ENCODE measurements at regions not wholly inside any gene's neighbourhood (a gene's known extent, or its start where the extent isn't known, plus 50 kb on each side); places are given as distances from the start of the nearest gene placed in this dataset.

DNA sequence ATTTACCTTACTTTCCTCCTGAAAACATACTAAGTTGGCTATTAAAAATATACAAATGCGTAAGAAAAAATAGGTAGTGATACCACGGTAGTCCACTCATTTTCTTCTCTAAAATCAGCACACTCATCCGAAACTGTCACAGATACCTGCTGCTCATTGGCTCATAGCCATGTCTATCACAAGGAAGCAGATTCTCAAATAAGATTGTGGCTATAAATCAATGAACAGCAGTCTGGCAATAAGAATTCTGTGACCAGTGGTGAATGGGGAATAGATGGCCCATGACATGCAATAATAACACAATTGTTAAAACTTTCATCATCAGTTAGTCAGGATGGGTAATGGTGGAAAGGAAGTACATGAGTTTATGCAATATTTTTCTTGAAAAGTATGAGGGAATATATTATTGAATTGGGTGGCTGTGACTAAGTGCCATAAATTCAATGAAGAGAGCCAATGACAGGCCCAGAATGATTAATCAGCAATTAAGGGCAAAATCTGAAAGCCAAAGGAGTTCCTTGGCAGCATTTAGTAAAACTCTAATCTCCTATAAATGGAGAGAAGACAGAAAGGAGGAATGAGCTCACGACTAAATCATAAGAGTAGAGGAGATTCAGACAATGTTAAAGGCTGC lies 202.3 kb upstream of the NEIL3 start:
- DNase-seq (ENCODE audit: low read depth in 1 of 2, low spot score in 1 of 2) = no peak
- in situ Hi-C loops (cut with HindIII; ENCODE audit: low pct_unique_long_range_greater_than_20kb, low sequenced_read_pairs) = no loop called here
- no peak for TF ChIP-seq JUND (IDR thresholded peaks at IDR 0.05; ENCODE audit: low read depth)

DNA sequence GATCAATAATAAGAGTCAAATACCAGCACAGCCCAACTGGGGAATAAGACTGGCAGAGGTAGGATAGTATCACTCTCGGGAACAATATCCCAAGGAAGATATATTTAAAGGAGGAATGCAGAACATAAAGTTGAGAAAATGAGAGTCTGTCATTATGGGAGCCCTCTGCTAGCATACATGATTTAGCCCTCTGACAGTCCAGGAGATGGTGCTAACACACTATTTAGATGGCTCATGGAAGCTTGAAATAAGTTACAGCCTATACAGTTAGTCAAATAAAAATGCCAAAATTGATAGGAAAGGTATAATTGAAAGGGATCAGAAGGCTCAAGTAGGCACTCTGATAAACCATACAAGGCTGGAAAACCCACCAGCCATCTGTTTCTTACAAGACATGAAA lies 201.0 kb upstream of the NEIL3 start:
- peak; percentile 1 to 31 for DNase-seq (ENCODE audit: low read depth in 1 of 2, low spot score in 1 of 2)

DNA sequence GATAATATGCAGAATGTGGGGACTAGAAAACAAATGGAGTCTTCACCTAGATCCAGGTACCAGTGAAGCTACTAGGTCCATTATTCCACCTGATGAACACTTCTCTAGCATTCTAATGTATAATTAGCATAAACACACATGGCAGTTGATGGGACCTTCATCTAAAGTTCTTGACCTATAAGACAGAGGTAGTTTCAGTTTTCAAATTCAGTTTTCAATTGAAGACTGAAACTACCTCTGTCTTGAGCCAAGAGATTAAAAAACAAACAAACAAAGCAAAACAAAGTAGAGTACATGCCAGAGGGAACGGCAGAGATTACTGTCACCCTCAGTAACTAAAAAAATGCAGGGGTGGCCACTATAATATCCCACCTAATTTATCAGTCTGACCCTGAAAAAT lies 199.9 kb upstream of the NEIL3 start:
- in situ Hi-C loops (cut with HindIII; ENCODE audit: low pct_unique_long_range_greater_than_20kb, low sequenced_read_pairs) = no loop called here
- TF ChIP-seq JUND (IDR thresholded peaks at IDR 0.05; ENCODE audit: low read depth) = no peak
- no peak for DNase-seq (ENCODE audit: low read depth in 1 of 2, low spot score in 1 of 2)

More for the DNA sequence above, 201.0 kb upstream of the NEIL3 start:
- TF ChIP-seq JUND (IDR thresholded peaks at IDR 0.05; ENCODE audit: low read depth) = no peak
- in situ Hi-C loops (cut with HindIII; ENCODE audit: low pct_unique_long_range_greater_than_20kb, low sequenced_read_pairs) = no loop called here

DNA sequence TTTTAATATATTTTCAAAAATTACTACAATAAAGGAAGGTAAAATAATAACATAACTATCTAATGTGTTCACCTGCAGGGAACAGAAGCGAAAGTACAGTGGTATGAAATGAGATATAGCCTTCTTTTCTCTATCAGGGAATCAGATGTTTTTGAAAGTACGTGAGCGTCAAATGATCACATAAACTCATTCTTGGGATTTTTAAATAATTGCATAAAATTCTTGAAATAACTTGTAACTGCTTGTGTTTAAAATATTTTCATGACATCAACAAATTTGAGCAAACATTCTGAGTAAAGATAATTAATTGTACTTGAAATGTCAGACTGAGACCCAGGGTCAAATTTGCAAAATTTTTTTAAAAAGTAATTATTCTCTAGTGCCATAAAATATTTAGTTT lies 193.5 kb upstream of the NEIL3 start:
- DNase-seq (ENCODE audit: low read depth in 1 of 2, low spot score in 1 of 2) = no peak
- TF ChIP-seq JUND (IDR thresholded peaks at IDR 0.05; ENCODE audit: low read depth) = no peak
- in situ Hi-C loops (cut with HindIII; ENCODE audit: low pct_unique_long_range_greater_than_20kb, low sequenced_read_pairs) = no loop called here

DNA sequence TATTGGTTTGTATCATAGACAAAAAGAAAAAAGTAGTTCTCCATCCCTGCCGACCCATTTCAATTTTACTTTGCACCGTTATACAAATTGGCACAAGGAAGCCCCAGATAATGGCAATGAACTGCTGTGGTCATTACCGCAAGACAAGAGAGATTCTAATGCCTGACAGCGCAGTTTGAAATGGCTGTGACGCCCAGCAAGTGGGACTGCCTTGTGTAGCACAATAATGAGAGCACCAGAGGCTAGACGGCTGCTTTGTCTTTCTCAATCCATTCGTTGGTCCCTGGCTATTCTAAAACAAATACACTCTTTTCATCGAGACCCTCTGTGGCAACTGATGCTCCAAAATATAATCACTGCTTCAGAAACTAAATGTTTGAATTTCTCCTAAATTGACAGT lies 192.4 kb upstream of the NEIL3 start:
- no peak for DNase-seq (ENCODE audit: low read depth in 1 of 2, low spot score in 1 of 2)

GRCh38 chr4:177118596-177118995 lies 191.1 kb upstream of the NEIL3 start:
- no peak for DNase-seq (ENCODE audit: low read depth in 1 of 2, low spot score in 1 of 2)
- in situ Hi-C loops (cut with HindIII; ENCODE audit: low pct_unique_long_range_greater_than_20kb, low sequenced_read_pairs) = no loop called here
- TF ChIP-seq JUND (IDR thresholded peaks at IDR 0.05; ENCODE audit: low read depth) = no peak

More for the DNA sequence above, 192.4 kb upstream of the NEIL3 start:
- in situ Hi-C loops (cut with HindIII; ENCODE audit: low pct_unique_long_range_greater_than_20kb, low sequenced_read_pairs) = no loop called here
- no peak for TF ChIP-seq JUND (IDR thresholded peaks at IDR 0.05; ENCODE audit: low read depth)

GRCh38 chr4:177119021-177119471 lies 190.6 kb upstream of the NEIL3 start:
- in situ Hi-C loops (cut with HindIII; ENCODE audit: low pct_unique_long_range_greater_than_20kb, low sequenced_read_pairs) = no loop called here

DNA sequence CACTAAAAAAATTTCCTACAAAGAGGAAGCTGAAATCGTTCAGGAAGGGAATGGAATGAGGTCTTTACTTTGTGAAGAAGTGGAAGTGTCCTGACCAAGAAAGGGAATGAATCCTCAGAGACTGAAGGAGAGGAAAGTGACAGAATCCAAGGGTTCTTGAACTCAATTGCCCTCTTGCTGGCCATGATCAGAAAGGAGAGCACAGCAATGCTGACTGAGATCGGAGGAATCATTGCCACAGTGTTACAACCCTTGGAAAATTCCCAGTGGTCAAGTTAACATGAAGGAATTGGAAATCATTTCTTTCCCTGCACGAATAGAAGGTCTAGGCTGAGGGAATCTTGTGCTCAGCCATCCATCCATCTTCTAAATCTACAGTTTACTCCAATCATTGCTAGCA lies 190.0 kb upstream of the NEIL3 start:
- TF ChIP-seq JUND (IDR thresholded peaks at IDR 0.05; ENCODE audit: low read depth) = no peak
- no peak for DNase-seq (ENCODE audit: low read depth in 1 of 2, low spot score in 1 of 2)
- in situ Hi-C loops (cut with HindIII; ENCODE audit: low pct_unique_long_range_greater_than_20kb, low sequenced_read_pairs) = no loop called here

More at GRCh38 chr4:177119021-177119471, 190.6 kb upstream of the NEIL3 start:
- no peak for DNase-seq (ENCODE audit: low read depth in 1 of 2, low spot score in 1 of 2)
- no peak for TF ChIP-seq JUND (IDR thresholded peaks at IDR 0.05; ENCODE audit: low read depth)

DNA sequence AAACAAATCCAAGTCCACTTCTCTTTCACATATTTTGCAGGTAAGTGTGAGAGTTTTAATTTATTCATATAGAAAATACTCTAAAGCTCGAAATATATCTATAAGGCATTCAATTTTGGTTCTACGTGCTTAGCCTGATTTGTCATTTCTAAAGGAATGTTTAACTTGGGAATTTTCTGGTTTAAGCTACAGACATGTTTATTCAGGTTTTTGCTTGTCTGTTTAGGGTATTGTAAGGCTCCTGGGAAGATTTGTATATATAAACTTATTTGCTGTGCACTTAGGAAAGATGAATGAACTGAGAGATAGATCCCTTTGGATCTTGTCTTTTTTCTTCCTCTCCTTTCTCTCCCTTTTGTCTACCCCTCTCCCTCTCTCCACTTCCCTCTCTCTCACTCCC lies 185.9 kb upstream of the NEIL3 start:
- in situ Hi-C loops (cut with HindIII; ENCODE audit: low pct_unique_long_range_greater_than_20kb, low sequenced_read_pairs) = no loop called here
- TF ChIP-seq JUND (IDR thresholded peaks at IDR 0.05; ENCODE audit: low read depth) = no peak
- DNase-seq (ENCODE audit: low read depth in 1 of 2, low spot score in 1 of 2) = no peak

DNA sequence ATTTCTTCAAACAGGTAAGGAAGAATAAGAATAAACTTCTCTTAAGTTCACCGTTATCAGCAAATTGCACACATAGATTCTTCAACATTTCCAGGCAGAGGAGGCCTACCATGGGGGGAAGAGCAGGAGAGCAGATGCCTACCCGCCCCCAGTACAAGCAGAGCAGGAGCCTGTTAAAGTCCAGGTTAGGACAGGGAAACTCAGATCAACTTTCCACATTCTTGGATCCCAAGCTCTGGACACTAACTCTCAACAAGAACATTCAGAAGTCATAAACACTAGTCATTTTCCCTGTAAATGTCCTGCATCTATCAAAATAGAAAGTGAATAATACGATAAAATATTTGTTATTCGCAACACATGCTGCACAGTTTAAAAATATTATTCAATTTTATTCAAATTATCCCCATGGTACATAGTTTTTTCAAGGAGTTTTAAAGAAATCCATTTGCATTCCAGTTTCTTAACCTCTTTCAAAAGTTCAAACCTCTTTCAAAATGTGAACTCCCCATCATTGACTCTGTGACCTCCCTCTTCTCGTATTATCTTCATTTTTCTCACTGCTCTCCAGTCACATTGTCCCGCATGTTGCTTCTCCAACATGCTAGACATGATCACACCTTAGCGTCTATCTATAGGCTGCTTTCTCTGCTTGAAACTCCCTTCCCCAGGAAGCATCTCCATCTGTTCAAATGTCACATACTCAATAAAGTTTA lies 185.2 kb upstream of the NEIL3 start:
- in situ Hi-C loops (cut with HindIII; ENCODE audit: low pct_unique_long_range_greater_than_20kb, low sequenced_read_pairs) = no loop called here

DNA sequence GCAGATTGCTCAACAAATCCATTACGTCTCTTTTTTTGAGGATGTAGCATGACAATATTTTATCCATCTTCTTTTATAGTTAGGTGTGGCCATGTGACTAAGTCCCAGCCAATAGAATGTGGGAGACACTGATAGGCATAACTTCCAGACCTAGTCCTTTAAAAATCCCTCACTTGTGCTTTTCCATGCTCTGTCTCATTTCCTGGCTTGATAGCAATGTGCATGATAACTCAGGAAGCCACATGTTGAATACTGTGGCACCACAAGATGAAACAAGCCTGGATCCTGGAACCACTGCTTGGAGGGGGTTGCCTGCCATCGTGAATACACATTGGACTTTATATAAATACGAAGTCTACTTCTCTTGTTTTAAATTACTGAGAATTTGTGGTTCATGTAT lies 184.0 kb upstream of the NEIL3 start:
- no peak for DNase-seq (ENCODE audit: low read depth in 1 of 2, low spot score in 1 of 2)
- no peak for TF ChIP-seq JUND (IDR thresholded peaks at IDR 0.05; ENCODE audit: low read depth)
- in situ Hi-C loops (cut with HindIII; ENCODE audit: low pct_unique_long_range_greater_than_20kb, low sequenced_read_pairs) = no loop called here

More for the DNA sequence above, 185.2 kb upstream of the NEIL3 start:
- DNase-seq (ENCODE audit: low read depth in 1 of 2, low spot score in 1 of 2) = no peak
- TF ChIP-seq JUND (IDR thresholded peaks at IDR 0.05; ENCODE audit: low read depth) = no peak

DNA sequence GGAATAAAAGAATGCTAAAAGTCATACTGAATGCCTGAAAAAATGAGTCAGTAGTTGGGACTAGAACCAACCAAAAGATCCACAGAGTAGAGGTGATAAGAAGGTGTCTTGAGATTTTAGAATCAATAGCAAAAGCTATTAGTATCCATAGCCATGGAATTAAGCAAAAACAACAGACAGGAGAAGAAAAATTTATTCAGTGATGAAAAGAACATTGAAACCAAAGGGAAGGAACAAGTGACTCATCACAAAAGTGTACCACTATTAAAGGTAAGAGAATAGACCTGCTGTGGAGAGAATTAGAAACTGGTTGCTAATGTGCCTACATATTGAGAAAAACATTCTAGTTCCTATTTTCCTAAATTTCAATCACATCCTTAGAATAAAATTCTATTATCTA lies 182.0 kb upstream of the NEIL3 start:
- TF ChIP-seq JUND (IDR thresholded peaks at IDR 0.05; ENCODE audit: low read depth) = no peak
- DNase-seq (ENCODE audit: low read depth in 1 of 2, low spot score in 1 of 2) = no peak
- in situ Hi-C loops (cut with HindIII; ENCODE audit: low pct_unique_long_range_greater_than_20kb, low sequenced_read_pairs) = no loop called here

GRCh38 chr4:177128306-177128705 lies 181.4 kb upstream of the NEIL3 start:
- DNase-seq (ENCODE audit: low read depth in 1 of 2, low spot score in 1 of 2) = peak in 1 of 2 experiments; percentile 24
- no peak for TF ChIP-seq JUND (IDR thresholded peaks at IDR 0.05; ENCODE audit: low read depth)
- in situ Hi-C loops (cut with HindIII; ENCODE audit: low pct_unique_long_range_greater_than_20kb, low sequenced_read_pairs) = no loop called here
